PC-3 (cell line): ENCODE measurements at regions not wholly inside any gene's neighbourhood (a gene's known extent, or its start where the extent isn't known, plus 50 kb on each side); places are given as distances from the start of the nearest gene placed in this dataset.
"Not testable (repeated sequence)": the region's sequence is repeated elsewhere in the genome, so short reads cannot be mapped to it uniquely, and the experiment has no call there.

Experiments used
- ATAC-seq: fragments of 200-7000 bp; cut with Tn5 transposase; 2 replicates; pipeline ENCODE4 v1.9.1; 2020; ENCODE audit warnings: mild to moderate bottlenecking, moderate library complexity
- BruUV-seq: library from RNA; stranded (reverse); fragments of 400-500 nt; replicated peaks from 2 replicates; lab custom pipeline; 2021; lab: Mats Ljungman, UMichigan
- CTCF ChIA-PET: fragments of 300-600 bp; sonication (Branson Sonifier 250); formaldehyde crosslinking; loops from one replicate; lab custom pipeline; 2022; ENCODE audit warnings: antibody characterized with exemption; lab: Charles Lee
- POLR2A ChIA-PET: fragments of 300-600 bp; sonication (Branson Sonifier 250); formaldehyde crosslinking; loops from one replicate; lab custom pipeline; 2022; ENCODE audit warnings: antibody characterized with exemption; ENCODE audit not compliant: unreplicated experiment; lab: Charles Lee
- DNase-seq: peaks from one replicate; pipeline ENCODE4 v3.0.0-alpha.2; 2015
- H2AFZ ChIP-seq: fragments of 300-600 bp; sonication (generic); 2 replicates; pipeline ENCODE4 v1.6.0; 2016; ENCODE audit warnings: antibody characterized with exemption, low read length
- H3F3A ChIP-seq: fragments of 300-600 bp; sonication (generic); one replicate; pipeline ENCODE4 v1.6.0; 2017; ENCODE audit warnings: antibody characterized with exemption, low read length, control low read depth, mild to moderate bottlenecking; ENCODE audit not compliant: unreplicated experiment
- H3K27ac ChIP-seq: fragments of 300-600 bp; sonication (generic); 2 replicates; pipeline ENCODE4 v1.5.1; 2016; ENCODE audit warnings: mild to moderate bottlenecking, low read length
- H3K27me3 ChIP-seq: fragments of 300-600 bp; sonication (generic); 2 replicates; pipeline ENCODE4 v1.6.1; 2016; ENCODE audit warnings: low read length, mixed read lengths
- H3K36me3 ChIP-seq: fragments of 300-600 bp; sonication (generic); 2 replicates; pipeline ENCODE4 v1.6.1; 2016; ENCODE audit warnings: low read depth, mixed run types, low read length, mixed read lengths
- H3K4me1 ChIP-seq: fragments of 300-600 bp; sonication (generic); 2 replicates; pipeline ENCODE4 v1.5.1; 2016; ENCODE audit warnings: low read length; ENCODE audit not compliant: insufficient read depth
- H3K4me2 ChIP-seq: fragments of 300-600 bp; sonication (generic); 2 replicates; pipeline ENCODE4 v1.6.0; 2016; ENCODE audit warnings: low read length
- H3K4me3 ChIP-seq: fragments of 300-600 bp; sonication (generic); 2 replicates; pipeline ENCODE4 v1.5.1; 2016; ENCODE audit warnings: mild to moderate bottlenecking, low read length, mixed read lengths
- H3K79me2 ChIP-seq: fragments of 300-600 bp; sonication (generic); 2 replicates; pipeline ENCODE4 v1.6.1; 2017; ENCODE audit warnings: low read length, mixed read lengths
- H3K9ac ChIP-seq: fragments of 300-600 bp; sonication (generic); 2 replicates; pipeline ENCODE4 v1.6.0; 2016; ENCODE audit warnings: mild to moderate bottlenecking, low read length
- H3K9me2 ChIP-seq: fragments of 300-600 bp; sonication (generic); replicated peaks from 2 replicates; pipeline ENCODE4 v1.6.1; 2016; ENCODE audit warnings: mixed run types, low read length, mixed read lengths
- H3K9me3 ChIP-seq: fragments of 300-600 bp; sonication (generic); 2 replicates; pipeline ENCODE4 v1.6.1; 2016; ENCODE audit warnings: low read length, mixed read lengths
- H4K20me1 ChIP-seq: fragments of 300-600 bp; sonication (generic); 2 replicates; pipeline ENCODE4 v1.6.1; 2016; ENCODE audit warnings: low read length, mixed read lengths
- CTCF ChIP-seq: fragments of 300-600 bp; sonication (generic); conservative IDR thresholded peaks from 2 replicates; pipeline ENCODE4 v1.5.1; 2017; ENCODE audit warnings: antibody characterized with exemption, low read depth, mild to moderate bottlenecking, low read length
- EZH2 ChIP-seq: fragments of 300-600 bp; sonication (generic); IDR thresholded peaks from one replicate; pipeline ENCODE4 v1.6.1; 2017; ENCODE audit warnings: antibody characterized with exemption, mild to moderate bottlenecking, low read length; ENCODE audit not compliant: unreplicated experiment
- EZH2phosphoT487 ChIP-seq: fragments of 300-600 bp; sonication (generic); IDR thresholded peaks from 2 replicates; pipeline ENCODE4 v1.6.1; 2018; ENCODE audit warnings: mild to moderate bottlenecking, antibody characterized with exemption, low read length, borderline replicate concordance
- intact Hi-C: fragments of 100-400 bp; cut with micrococcal nuclease; formaldehyde crosslinking; loops from 2 replicates; pipeline ENCODE4 v1.9.0; 2023

- Histone ChIP-seq H3K4me1 (peaks cover 12% of the 10 kb centered on the region), H3K9me3 (no peaks in the 10 kb centered on the region), H3K9ac (no peak overlapping the region), H3K4me2 (peak overlapping the region; percentile 46), H3K79me2 (no peaks in the 10 kb centered on the region), H3K4me3 (no peak overlapping the region), H3K36me3 (no peaks in the 10 kb centered on the region), H2AFZ (no peak overlapping the region), H3K27me3 (peaks cover 2% of the 10 kb centered on the region; the same call in 1 of the 2 replicates), H4K20me1 (no peaks in the 10 kb centered on the region), H3F3A (no peaks in the 10 kb centered on the region), H3K27ac (peak overlapping the region; percentile 40), H3K9me2 (no peaks in the 10 kb centered on the region)
- ATAC-seq (peak; percentile 94), DNase-seq (peak; percentile 64)
- CTCF ChIA-PET, result interaction anchor here (0.6 to 0.7 kb wide), 2 partner anchors 268 to 497 kb away, joined by 3 to 4 read pairs; no protein-coding TSS in a partner anchor
- intact Hi-C loops, result no loop called here
- TF ChIP-seq EZH2 (no peak), CTCF (no peak), EZH2phosphoT487 (no peak)
- POLR2A ChIA-PET, result no interaction called here
- no TSS peak for BruUV-seq
Observed at GRCh38 chr3:14001136-14001535, 121.3 kb upstream of the WNT7A start.

- no peak for TF ChIP-seq CTCF
- TF ChIP-seq EZH2phosphoT487, result no peak
- TF ChIP-seq EZH2, result no peak
- Histone ChIP-seq H2AFZ (no peak overlapping the region), H3K36me3 (no peaks in the 10 kb centered on the region), H3K79me2 (no peaks in the 10 kb centered on the region), H3K4me2 (peak overlapping the region; percentile 46), H3K9me2 (no peaks in the 10 kb centered on the region), H3K4me1 (peaks cover 12% of the 10 kb centered on the region), H4K20me1 (no peaks in the 10 kb centered on the region), H3K27me3 (no peaks in the 10 kb centered on the region), H3K9ac (no peak overlapping the region), H3F3A (no peaks in the 10 kb centered on the region), H3K9me3 (no peaks in the 10 kb centered on the region), H3K27ac (peak overlapping the region; percentile 40), H3K4me3 (no peak overlapping the region)
- intact Hi-C loops, result no loop called here
- BruUV-seq, result no TSS peak
- DNase-seq, result peak; percentile 19
- ATAC-seq, result peak; percentile 61
- CTCF ChIA-PET, result interaction anchor here (0.6 to 0.7 kb wide), 2 partner anchors 268 to 496 kb away, joined by 3 to 4 read pairs; no protein-coding TSS in a partner anchor
- POLR2A ChIA-PET, result interaction anchor here (0.7 kb wide), 1 partner anchor 124 kb away, joined by 3 read pairs; the partner anchor contains the start of genes CHCHD4 and TMEM43
Observed at GRCh38 chr3:14000556-14000955, 120.7 kb upstream of the WNT7A start.

- CTCF ChIA-PET, result no interaction called here
- Histone ChIP-seq H3K27me3 (no peaks in the 10 kb centered on the region), H4K20me1 (no peaks in the 10 kb centered on the region), H3K9me2 (no peaks in the 10 kb centered on the region), H3K36me3 (no peaks in the 10 kb centered on the region), H3K79me2 (no peaks in the 10 kb centered on the region), H3F3A (no peaks in the 10 kb centered on the region), H3K4me3 (no peak overlapping the region), H3K4me1 (peaks cover 12% of the 10 kb centered on the region), H3K9ac (no peak overlapping the region), H2AFZ (no peak overlapping the region), H3K9me3 (no peaks in the 10 kb centered on the region), H3K27ac (no peak overlapping the region), H3K4me2 (no peak overlapping the region)
- ATAC-seq, result no peak
- intact Hi-C loops, result no loop called here
- POLR2A ChIA-PET, result no interaction called here
- TF ChIP-seq EZH2 (no peak), CTCF (no peak), EZH2phosphoT487 (no peak)
- no peak for DNase-seq
- no TSS peak for BruUV-seq
Observed at GRCh38 chr3:13998831-13999230, 119.0 kb upstream of the WNT7A start.

GRCh38 chr3:13995216-13995615 is 115.3 kb upstream of the WNT7A start:
- H4K20me1 ChIP-seq, BruUV-seq, H3K9ac ChIP-seq, H3K4me1 ChIP-seq, ATAC-seq, H3K36me3 ChIP-seq, H3K4me2 ChIP-seq, intact Hi-C loops, H3F3A ChIP-seq, DNase-seq, H3K9me3 ChIP-seq, H3K79me2 ChIP-seq, H3K27me3 ChIP-seq, H2AFZ ChIP-seq, POLR2A ChIA-PET, H3K4me3 ChIP-seq, CTCF ChIA-PET, H3K9me2 ChIP-seq, H3K27ac ChIP-seq: not testable (repeated sequence)
